HG02759 (cell line): ENCODE measurements at regions not wholly inside any gene's neighbourhood (a gene's known extent, or its start where the extent isn't known, plus 50 kb on each side); places are given as distances from the start of the nearest gene placed in this dataset.
"Not testable (repeated sequence)": the region's sequence is repeated elsewhere in the genome, so short reads cannot be mapped to it uniquely, and the experiment has no call there.

Source experiments
- ATAC-seq: cut with Tn5 transposase; IDR thresholded peaks from one replicate; pipeline ENCODE4 v1.9.1; 2021; ENCODE audit warnings: mild to moderate bottlenecking, moderate library complexity; ENCODE audit not compliant: unreplicated experiment

DNA sequence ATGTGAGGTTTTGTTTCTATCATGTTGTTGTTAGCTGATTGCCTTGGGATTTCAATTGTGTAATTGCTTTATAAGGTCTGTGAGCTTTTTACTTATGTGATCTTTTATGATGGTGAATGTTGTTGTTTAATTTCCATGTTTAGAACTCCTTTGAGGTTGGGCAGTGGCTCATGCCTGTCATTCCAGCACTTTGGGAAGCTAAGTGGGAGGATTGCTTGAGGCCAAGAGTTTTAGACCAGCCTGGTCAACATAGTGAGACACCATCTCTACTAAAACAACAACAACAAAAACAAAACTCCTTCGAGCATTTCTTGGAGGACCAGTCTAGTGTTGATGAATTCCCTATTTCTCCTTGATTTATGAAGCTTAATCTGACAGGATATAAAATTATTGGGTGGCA lies 102.1 kb upstream of the PMCH start:
- no peak for ATAC-seq

DNA sequence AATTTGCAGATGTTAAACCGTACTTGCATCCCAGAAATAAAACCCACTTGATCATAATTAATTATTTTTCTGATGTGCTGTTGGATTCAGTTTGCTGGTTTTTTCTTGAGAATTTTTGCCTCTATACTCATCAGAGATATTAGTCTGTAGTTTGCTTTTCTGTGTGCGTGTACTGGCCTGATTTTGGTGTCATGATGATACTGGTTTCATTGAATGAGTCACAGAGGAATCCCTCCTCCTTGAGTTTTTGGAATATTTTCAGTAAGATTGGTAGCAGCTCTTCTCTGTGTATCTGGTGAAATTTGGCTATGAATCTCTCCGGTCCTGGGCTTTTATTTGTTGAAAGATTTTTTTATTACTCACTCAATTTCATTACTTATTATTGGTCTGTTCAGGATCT lies 100.4 kb upstream of the PMCH start:
- ATAC-seq, result no peak

GRCh38 chr12:102297412-102297811 lies 99.8 kb upstream of the PMCH start:
- ATAC-seq, result no peak

- ATAC-seq, result no peak
These were observed 96.9 kb upstream of the PMCH start for GRCh38 chr12:102294568-102294967.

GRCh38 chr12:102291498-102292440 lies 94.1 kb upstream of the PMCH start:
- not testable (repeated sequence) for ATAC-seq

- not testable (repeated sequence) for ATAC-seq
These were observed 92.1 kb upstream of the PMCH start for GRCh38 chr12:102289702-102290101.

DNA sequence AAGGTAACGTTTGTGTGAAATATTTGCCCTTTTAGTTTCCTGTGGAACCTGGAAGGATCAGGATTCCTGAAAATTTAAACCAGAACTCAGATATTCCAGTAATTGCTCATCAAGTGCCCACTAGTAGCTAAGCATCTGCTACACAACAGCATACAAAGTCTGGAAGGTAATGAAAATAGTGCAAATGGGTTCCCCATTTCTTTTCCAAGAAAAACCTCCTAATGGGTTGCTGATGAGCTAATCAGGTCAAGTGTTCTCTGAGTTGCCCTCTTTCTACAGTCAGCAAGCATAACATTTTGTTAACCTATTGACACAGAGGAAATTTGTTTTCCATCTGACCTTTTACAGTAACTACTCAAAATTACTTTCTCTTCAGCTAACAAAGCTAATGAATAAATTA lies 83.6 kb upstream of the PMCH start:
- no peak for ATAC-seq

GRCh38 chr12:102255687-102256086 lies 58.1 kb upstream of the PMCH start:
- ATAC-seq, result not testable (repeated sequence)

DNA sequence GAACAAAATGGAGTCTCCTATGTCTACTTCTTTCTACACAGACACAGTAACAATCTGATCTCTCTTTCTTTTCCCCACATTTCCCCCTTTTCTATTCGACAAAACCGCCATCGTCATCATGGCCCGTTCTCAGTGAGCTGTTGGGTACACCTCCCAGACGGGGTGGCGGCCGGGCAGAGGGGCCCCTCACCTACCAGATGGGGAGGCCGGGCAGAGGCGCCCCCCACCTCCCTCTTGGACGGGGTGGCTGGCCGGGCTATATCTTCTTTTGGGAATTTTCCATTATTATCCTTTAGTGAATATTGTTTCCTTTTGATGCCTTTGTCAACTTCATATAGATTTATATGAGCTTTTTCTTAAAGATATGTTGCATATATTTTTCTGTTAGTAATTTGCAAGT lies 53.4 kb upstream of the PMCH start:
- ATAC-seq, result not testable (repeated sequence)

DNA sequence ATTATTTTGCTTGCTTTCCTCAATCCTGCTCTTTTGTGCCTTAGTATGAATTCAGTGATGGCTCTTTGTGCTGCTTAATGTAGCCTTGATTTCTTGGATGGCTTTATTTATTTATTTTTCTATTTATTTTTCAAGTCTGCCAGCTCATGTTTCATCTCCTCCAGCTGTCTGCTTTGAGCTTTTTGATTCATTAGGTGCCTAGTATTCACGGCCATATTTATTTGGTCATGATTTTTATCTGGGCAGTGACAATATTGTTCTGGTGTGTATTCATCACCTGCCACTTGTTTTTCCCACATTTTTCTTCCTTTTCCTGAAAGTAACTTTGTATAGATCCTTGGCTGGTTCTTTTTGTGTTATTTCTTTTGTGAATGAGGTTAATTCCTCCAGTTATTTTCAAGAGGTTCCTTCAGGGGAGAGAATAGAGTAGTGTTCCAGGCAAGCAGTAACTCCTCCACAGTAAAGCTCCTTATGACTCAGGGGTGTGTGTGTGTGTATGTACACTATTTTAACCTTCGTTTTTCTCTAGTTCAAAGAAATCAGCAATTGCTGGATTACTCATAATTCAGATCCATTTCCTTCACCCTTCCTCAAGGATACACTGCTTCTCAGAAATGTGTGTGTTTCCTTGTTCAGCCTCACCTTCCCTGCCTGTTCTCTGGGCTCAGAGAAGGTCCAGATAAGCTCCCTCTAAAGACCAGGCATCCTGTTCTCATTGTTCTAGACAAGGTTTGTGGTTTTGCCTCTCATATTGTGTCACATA lies 51.6 kb upstream of the PMCH start:
- ATAC-seq, result no peak
